ENCODE measurements at regions not wholly inside any gene's neighbourhood (a gene's known extent, or its start where the extent isn't known, plus 50 kb on each side); places are given as distances from the start of the nearest gene placed in this dataset.
"Not testable (repeated sequence)": the region's sequence is repeated elsewhere in the genome, so short reads cannot be mapped to it uniquely, and the experiment has no call there.

- H3K4me3 Mint-ChIP-seq: no peak overlapping the region
- no peaks in the 10 kb centered on the region for H3K27me3 Mint-ChIP-seq (ENCODE audit: low read depth in 3 of 3)
- Histone ChIP-seq H3K27me3 (ENCODE audit: control insufficient read depth in 2 of 2, insufficient read depth in 2 of 2, low read length in 2 of 2) (no peaks in the 10 kb centered on the region), H3K9ac (ENCODE audit: insufficient read depth, low read length, poor library complexity, severe bottlenecking) (no peak overlapping the region), H3K4me1 (ENCODE audit: control insufficient read depth in 1 of 2, insufficient read depth in 2 of 2, low read length in 2 of 2) (no peaks in the 10 kb centered on the region), H3K36me3 (replicated peaks in 1 of 2; ENCODE audit: control insufficient read depth in 1 of 2, insufficient read depth in 2 of 2, low read length in 2 of 2) (no peaks in the 10 kb centered on the region), H4K20me1 (ENCODE audit: insufficient read depth, low read length) (no peaks in the 10 kb centered on the region), H3K4me2 (replicated peaks; ENCODE audit: extremely low read depth, low read length, poor library complexity, severe bottlenecking) (no peak overlapping the region), H2AFZ (ENCODE audit: insufficient read depth, low read depth, low read length, poor library complexity, severe bottlenecking) (no peak overlapping the region), H3K4me3 (replicated peaks in 1 of 3; ENCODE audit: low read depth in 2 of 3, low read length in 3 of 3) (no peak overlapping the region), H3K27ac (ENCODE audit: low read depth in 1 of 2, low read length in 2 of 2) (no peak overlapping the region), H3K9me3 (replicated peaks in 1 of 2; ENCODE audit: control insufficient read depth in 1 of 2, insufficient read depth in 1 of 2, low read length in 2 of 2) (no peaks in the 10 kb centered on the region), H3K79me2 (ENCODE audit: insufficient read depth, low read length) (no peaks in the 10 kb centered on the region)
- no peaks in the 10 kb centered on the region for H3K4me1 Mint-ChIP-seq
- no peak for DNase-seq
- no peak overlapping the region for H3K27ac Mint-ChIP-seq
- whole genome bisulfite sequencing (ENCODE audit: insufficient coverage): 100% methylated on average over 2 of the region's 5 CpGs
- H3K9me3 Mint-ChIP-seq: no peaks in the 10 kb centered on the region
- TF ChIP-seq CTCF (IDR thresholded peaks at IDR 0.05): no peak
- intact Hi-C loops (cut with micrococcal nuclease): no loop called here
- no peaks in the 10 kb centered on the region for H3K36me3 Mint-ChIP-seq
These were observed 308.8 kb downstream of the RPIA start for GRCh38 chr2:89000235-89000634.

- H3K9me3 ChIP-seq (replicated peaks in 1 of 2; ENCODE audit: control insufficient read depth in 1 of 2, insufficient read depth in 1 of 2, low read length in 2 of 2); DNase-seq; H3K27ac ChIP-seq (ENCODE audit: low read depth in 1 of 2, low read length in 2 of 2); H3K27ac Mint-ChIP-seq; H3K9me3 Mint-ChIP-seq; H3K4me3 Mint-ChIP-seq; H3K4me1 Mint-ChIP-seq; intact Hi-C loops (cut with micrococcal nuclease); H3K9ac ChIP-seq (ENCODE audit: insufficient read depth, low read length, poor library complexity, severe bottlenecking); H3K79me2 ChIP-seq (ENCODE audit: insufficient read depth, low read length); H3K36me3 ChIP-seq (replicated peaks in 1 of 2; ENCODE audit: control insufficient read depth in 1 of 2, insufficient read depth in 2 of 2, low read length in 2 of 2); H2AFZ ChIP-seq (ENCODE audit: insufficient read depth, low read depth, low read length, poor library complexity, severe bottlenecking); H3K4me2 ChIP-seq (replicated peaks; ENCODE audit: extremely low read depth, low read length, poor library complexity, severe bottlenecking); H3K27me3 ChIP-seq (ENCODE audit: control insufficient read depth in 2 of 2, insufficient read depth in 2 of 2, low read length in 2 of 2); H3K4me1 ChIP-seq (ENCODE audit: control insufficient read depth in 1 of 2, insufficient read depth in 2 of 2, low read length in 2 of 2); H3K4me3 ChIP-seq (replicated peaks in 1 of 3; ENCODE audit: low read depth in 2 of 3, low read length in 3 of 3); H3K36me3 Mint-ChIP-seq; H4K20me1 ChIP-seq (ENCODE audit: insufficient read depth, low read length); H3K27me3 Mint-ChIP-seq (ENCODE audit: low read depth in 3 of 3): not testable (repeated sequence)
- WGBS (ENCODE audit: insufficient coverage): no CpG with 5 or more reads among the region's 1 CpG
These were observed 312.8 kb downstream of the RPIA start for GRCh38 chr2:89004238-89004637.

- H3K9ac ChIP-seq (ENCODE audit: insufficient read depth, low read length, poor library complexity, severe bottlenecking); H3K27me3 Mint-ChIP-seq (ENCODE audit: low read depth in 3 of 3); H4K20me1 ChIP-seq (ENCODE audit: insufficient read depth, low read length); H3K27ac ChIP-seq (ENCODE audit: low read depth in 1 of 2, low read length in 2 of 2); H3K27ac Mint-ChIP-seq; H2AFZ ChIP-seq (ENCODE audit: insufficient read depth, low read depth, low read length, poor library complexity, severe bottlenecking); H3K9me3 ChIP-seq (replicated peaks in 1 of 2; ENCODE audit: control insufficient read depth in 1 of 2, insufficient read depth in 1 of 2, low read length in 2 of 2); H3K4me1 ChIP-seq (ENCODE audit: control insufficient read depth in 1 of 2, insufficient read depth in 2 of 2, low read length in 2 of 2); H3K4me2 ChIP-seq (replicated peaks; ENCODE audit: extremely low read depth, low read length, poor library complexity, severe bottlenecking); H3K36me3 Mint-ChIP-seq; H3K4me3 Mint-ChIP-seq; H3K27me3 ChIP-seq (ENCODE audit: control insufficient read depth in 2 of 2, insufficient read depth in 2 of 2, low read length in 2 of 2); H3K9me3 Mint-ChIP-seq; H3K36me3 ChIP-seq (replicated peaks in 1 of 2; ENCODE audit: control insufficient read depth in 1 of 2, insufficient read depth in 2 of 2, low read length in 2 of 2); intact Hi-C loops (cut with micrococcal nuclease); H3K4me1 Mint-ChIP-seq; DNase-seq; H3K4me3 ChIP-seq (replicated peaks in 1 of 3; ENCODE audit: low read depth in 2 of 3, low read length in 3 of 3); H3K79me2 ChIP-seq (ENCODE audit: insufficient read depth, low read length): not testable (repeated sequence)
- no CpG with 5 or more reads among the region's 4 CpGs for WGBS (ENCODE audit: insufficient coverage)
These were observed 329.1 kb downstream of the RPIA start for GRCh38 chr2:89020566-89020965.

- H3K4me1 ChIP-seq (ENCODE audit: control insufficient read depth in 1 of 2, insufficient read depth in 2 of 2, low read length in 2 of 2); H3K9me3 ChIP-seq (replicated peaks in 1 of 2; ENCODE audit: control insufficient read depth in 1 of 2, insufficient read depth in 1 of 2, low read length in 2 of 2); H3K4me2 ChIP-seq (replicated peaks; ENCODE audit: extremely low read depth, low read length, poor library complexity, severe bottlenecking); H2AFZ ChIP-seq (ENCODE audit: insufficient read depth, low read depth, low read length, poor library complexity, severe bottlenecking); H3K36me3 Mint-ChIP-seq; H3K27ac Mint-ChIP-seq; H3K9me3 Mint-ChIP-seq; H3K4me3 ChIP-seq (replicated peaks in 1 of 3; ENCODE audit: low read depth in 2 of 3, low read length in 3 of 3); H3K79me2 ChIP-seq (ENCODE audit: insufficient read depth, low read length); H3K27me3 Mint-ChIP-seq (ENCODE audit: low read depth in 3 of 3); intact Hi-C loops (cut with micrococcal nuclease); H3K4me1 Mint-ChIP-seq; DNase-seq; H3K27me3 ChIP-seq (ENCODE audit: control insufficient read depth in 2 of 2, insufficient read depth in 2 of 2, low read length in 2 of 2); H3K27ac ChIP-seq (ENCODE audit: low read depth in 1 of 2, low read length in 2 of 2); H4K20me1 ChIP-seq (ENCODE audit: insufficient read depth, low read length); H3K4me3 Mint-ChIP-seq; H3K9ac ChIP-seq (ENCODE audit: insufficient read depth, low read length, poor library complexity, severe bottlenecking); H3K36me3 ChIP-seq (replicated peaks in 1 of 2; ENCODE audit: control insufficient read depth in 1 of 2, insufficient read depth in 2 of 2, low read length in 2 of 2): not testable (repeated sequence)
- no CpG with 5 or more reads among the region's 2 CpGs for WGBS (ENCODE audit: insufficient coverage)
These were observed 334.8 kb downstream of the RPIA start for GRCh38 chr2:89026296-89026695.

Measured in CD14-positive monocyte (primary cell).